MM.1S (cell line): ENCODE measurements at regions not wholly inside any gene's neighbourhood (a gene's known extent, or its start where the extent isn't known, plus 50 kb on each side); places are given as distances from the start of the nearest gene placed in this dataset.
A peak's percentile ranks its signal among the peaks of the same experiment; 100 is the strongest.

Source experiments
- DNase-seq: peaks from one replicate; pipeline ENCODE4 v3.0.0-alpha.2; 2015
- H2AFZ ChIP-seq: fragments of 300-600 bp; sonication (generic); 2 replicates; pipeline ENCODE4 v1.6.0; 2016; ENCODE audit warnings: antibody characterized with exemption, low read length
- H3F3A ChIP-seq: fragments of 300-600 bp; sonication (generic); 2 replicates; pipeline ENCODE4 v1.6.1; 2016; ENCODE audit warnings: mild to moderate bottlenecking, antibody characterized with exemption, low read length, moderate library complexity, mixed read lengths; ENCODE audit not compliant: insufficient read depth
- H3K27ac ChIP-seq: fragments of 300-600 bp; sonication (generic); 2 replicates; pipeline ENCODE4 v1.5.1; 2016; ENCODE audit warnings: mild to moderate bottlenecking, low read length
- H3K27me3 ChIP-seq: fragments of 300-600 bp; sonication (generic); replicated peaks from 2 replicates; pipeline ENCODE4 v1.6.0; 2016; ENCODE audit warnings: low read length; ENCODE audit not compliant: insufficient read depth
- H3K36me3 ChIP-seq: fragments of 300-600 bp; sonication (generic); replicated peaks from 2 replicates; pipeline ENCODE4 v1.6.1; 2016; ENCODE audit warnings: mild to moderate bottlenecking, low read length, mixed read lengths; ENCODE audit not compliant: insufficient read depth
- H3K4me1 ChIP-seq: fragments of 300-600 bp; sonication (generic); 2 replicates; pipeline ENCODE4 v1.6.1; 2016; ENCODE audit warnings: low read length, mixed read lengths
- H3K4me2 ChIP-seq: fragments of 300-600 bp; sonication (generic); 2 replicates; pipeline ENCODE4 v1.6.0; 2016; ENCODE audit warnings: low read depth, low read length
- H3K4me3 ChIP-seq: fragments of 300-600 bp; sonication (generic); 2 replicates; pipeline ENCODE4 v1.5.1; 2016; ENCODE audit warnings: low read length, mixed read lengths
- H3K79me2 ChIP-seq: fragments of 300-600 bp; sonication (generic); 2 replicates; pipeline ENCODE4 v1.6.1; 2016; ENCODE audit warnings: mixed run types, low read length, mixed read lengths
- H3K9ac ChIP-seq: fragments of 300-600 bp; sonication (generic); 2 replicates; pipeline ENCODE4 v1.6.1; 2016; ENCODE audit warnings: low read length, mixed read lengths
- H3K9me2 ChIP-seq: fragments of 300-600 bp; sonication (generic); replicated peaks from 2 replicates; pipeline ENCODE4 v1.6.1; 2016; ENCODE audit warnings: mild to moderate bottlenecking, low read length, mixed read lengths; ENCODE audit not compliant: insufficient read depth
- H3K9me3 ChIP-seq: fragments of 300-600 bp; sonication (generic); replicated peaks from 2 replicates; pipeline ENCODE4 v1.6.1; 2016; ENCODE audit warnings: mild to moderate bottlenecking, low read length, mixed read lengths; ENCODE audit not compliant: insufficient read depth
- H4K20me1 ChIP-seq: fragments of 300-600 bp; sonication (generic); 2 replicates; pipeline ENCODE4 v1.6.1; 2016; ENCODE audit warnings: mild to moderate bottlenecking, low read length, moderate library complexity, mixed read lengths; ENCODE audit not compliant: insufficient read depth
- CTCF ChIP-seq: fragments of 300-600 bp; sonication (generic); IDR thresholded peaks from 2 replicates; pipeline ENCODE4 v1.5.1; 2016; ENCODE audit warnings: antibody characterized with exemption, low read length, mixed read lengths
- EZH2 ChIP-seq: fragments of 300-600 bp; sonication (generic); optimal IDR thresholded peaks from 2 replicates; pipeline ENCODE3; 2017; ENCODE audit warnings: low read depth, mild to moderate bottlenecking, antibody characterized with exemption, low read length, mixed read lengths
- EZH2phosphoT487 ChIP-seq: fragments of 300-600 bp; sonication (generic); IDR thresholded peaks from 2 replicates; pipeline ENCODE4 v1.6.1; 2018; ENCODE audit warnings: antibody characterized with exemption, low read length

- Histone ChIP-seq H3K9me2 (no peaks in the 10 kb centered on the region), H2AFZ (no peak overlapping the region), H3K4me1 (no peaks in the 10 kb centered on the region), H3K36me3 (no peaks in the 10 kb centered on the region), H3F3A (no peaks in the 10 kb centered on the region), H3K27ac (no peak overlapping the region), H4K20me1 (no peaks in the 10 kb centered on the region), H3K27me3 (no peaks in the 10 kb centered on the region), H3K4me2 (no peak overlapping the region), H3K79me2 (no peaks in the 10 kb centered on the region), H3K9me3 (no peaks in the 10 kb centered on the region), H3K4me3 (no peak overlapping the region), H3K9ac (no peak overlapping the region)
- TF ChIP-seq EZH2phosphoT487 = no peak
- TF ChIP-seq CTCF = peak; percentile 79
- TF ChIP-seq EZH2 = no peak
- DNase-seq = peak; percentile 62
Observed at GRCh38 chr4:149980941-149981340, 97.3 kb upstream of the DCLK2 start.

GRCh38 chr4:149983401-149983800 is 94.8 kb upstream of the DCLK2 start:
- DNase-seq = no peak
- H3F3A ChIP-seq = no peaks in the 10 kb centered on the region
- H4K20me1 ChIP-seq = no peaks in the 10 kb centered on the region
- H3K4me3 ChIP-seq = no peak overlapping the region
- H3K79me2 ChIP-seq = no peaks in the 10 kb centered on the region
- no peak overlapping the region for H3K27ac ChIP-seq
- no peak overlapping the region for H2AFZ ChIP-seq
- no peaks in the 10 kb centered on the region for H3K4me1 ChIP-seq
- no peaks in the 10 kb centered on the region for H3K36me3 ChIP-seq
- H3K27me3 ChIP-seq = no peaks in the 10 kb centered on the region
- no peaks in the 10 kb centered on the region for H3K9me3 ChIP-seq
- H3K4me2 ChIP-seq = no peak overlapping the region
- no peak overlapping the region for H3K9ac ChIP-seq
- no peak for TF ChIP-seq CTCF
- no peak for TF ChIP-seq EZH2
- TF ChIP-seq EZH2phosphoT487 = no peak
- no peaks in the 10 kb centered on the region for H3K9me2 ChIP-seq

GRCh38 chr4:149983931-149984330 is 94.3 kb upstream of the DCLK2 start:
- Histone ChIP-seq H3F3A (no peaks in the 10 kb centered on the region), H3K9me3 (no peaks in the 10 kb centered on the region), H3K27ac (no peak overlapping the region), H2AFZ (no peak overlapping the region), H3K4me2 (no peak overlapping the region), H3K4me1 (no peaks in the 10 kb centered on the region), H3K4me3 (no peak overlapping the region), H3K9ac (no peak overlapping the region), H4K20me1 (no peaks in the 10 kb centered on the region), H3K79me2 (no peaks in the 10 kb centered on the region), H3K36me3 (no peaks in the 10 kb centered on the region), H3K9me2 (no peaks in the 10 kb centered on the region), H3K27me3 (no peaks in the 10 kb centered on the region)
- DNase-seq = no peak
- no peak for TF ChIP-seq EZH2phosphoT487
- TF ChIP-seq CTCF = no peak
- no peak for TF ChIP-seq EZH2
